K562 (cell line): ENCODE measurements at regions not wholly inside any gene's neighbourhood (a gene's known extent, or its start where the extent isn't known, plus 50 kb on each side); places are given as distances from the start of the nearest gene placed in this dataset.
"Not testable (repeated sequence)": the region's sequence is repeated elsewhere in the genome, so short reads cannot be mapped to it uniquely, and the experiment has no call there.

Experiments used
- FOXK1 ChIP-seq: sonication (generic); formaldehyde crosslinking; IDR thresholded peaks from 2 replicates; pipeline ENCODE4 v1.8.0; 2022; ENCODE audit warnings: missing genetic modification reagents, mild to moderate bottlenecking, borderline replicate concordance
- PHB2 ChIP-seq: fragments of 450-650 bp; IDR thresholded peaks from 2 replicates; pipeline ENCODE4 v1.6.1; 2017; ENCODE audit warnings: low read depth
- RCOR1 ChIP-seq, 2 experiments: IDR thresholded peaks; 2 replicates each; pipeline ENCODE4 v1.6.1; 2012; ENCODE audit warnings: low read depth in 2 of 2, low read length in 2 of 2, borderline replicate concordance in 1 of 2, improper control_type of control experiment in 1 of 2
- TF ChIP-seq, protein P1 (sequence below), 3 experiments: IDR thresholded peaks in 2 of 3; conservative IDR thresholded peaks in 1 of 3; 2 replicates each; pipeline ENCODE4 v1.5.1; 2011 to 2012; ENCODE audit warnings: low read length in 3 of 3, mild to moderate bottlenecking in 3 of 3, control low read depth in 2 of 3, improper control_type of control experiment in 1 of 3, inconsistent platforms in 1 of 3, low read depth in 1 of 3, mixed read lengths in 1 of 3, moderate library complexity in 1 of 3; ENCODE audit not compliant: insufficient read depth in 2 of 3

GRCh38 chr9:41837684-41838561, 291.3 kb downstream of the CNTNAP3B start:
- TF ChIP-seq FOXK1 (CRISPR knock-in tag); PHB2; RCOR1 (IDR thresholded peaks at IDR 0.05; ENCODE audit: borderline replicate concordance in 1 of 2, low read depth in 2 of 2, low read length in 2 of 2): not testable (repeated sequence)
- TF ChIP-seq, protein P1, sequence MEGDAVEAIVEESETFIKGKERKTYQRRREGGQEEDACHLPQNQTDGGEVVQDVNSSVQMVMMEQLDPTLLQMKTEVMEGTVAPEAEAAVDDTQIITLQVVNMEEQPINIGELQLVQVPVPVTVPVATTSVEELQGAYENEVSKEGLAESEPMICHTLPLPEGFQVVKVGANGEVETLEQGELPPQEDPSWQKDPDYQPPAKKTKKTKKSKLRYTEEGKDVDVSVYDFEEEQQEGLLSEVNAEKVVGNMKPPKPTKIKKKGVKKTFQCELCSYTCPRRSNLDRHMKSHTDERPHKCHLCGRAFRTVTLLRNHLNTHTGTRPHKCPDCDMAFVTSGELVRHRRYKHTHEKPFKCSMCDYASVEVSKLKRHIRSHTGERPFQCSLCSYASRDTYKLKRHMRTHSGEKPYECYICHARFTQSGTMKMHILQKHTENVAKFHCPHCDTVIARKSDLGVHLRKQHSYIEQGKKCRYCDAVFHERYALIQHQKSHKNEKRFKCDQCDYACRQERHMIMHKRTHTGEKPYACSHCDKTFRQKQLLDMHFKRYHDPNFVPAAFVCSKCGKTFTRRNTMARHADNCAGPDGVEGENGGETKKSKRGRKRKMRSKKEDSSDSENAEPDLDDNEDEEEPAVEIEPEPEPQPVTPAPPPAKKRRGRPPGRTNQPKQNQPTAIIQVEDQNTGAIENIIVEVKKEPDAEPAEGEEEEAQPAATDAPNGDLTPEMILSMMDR (IDR thresholded peaks at IDR 0.05 in 2 of 3, conservative IDR thresholded peaks at IDR 0.05 in 1 of 3; ENCODE audit: insufficient read depth in 2 of 3, low read depth in 1 of 3, low read length in 3 of 3): not testable (repeated sequence)
